Omental fat pad (tissue), 3 donors: ENCODE measurements at regions not wholly inside any gene's neighbourhood (a gene's known extent, or its start where the extent isn't known, plus 50 kb on each side); places are given as distances from the start of the nearest gene placed in this dataset.
A peak's percentile ranks its signal among the peaks of the same experiment; 100 is the strongest.

Experiments
- ATAC-seq: fragments of 150-250 bp; one replicate; pipeline ENCODE4 v1.9.1; 2016; ENCODE audit warnings: mild to moderate bottlenecking, moderate library complexity; ENCODE audit not compliant: low FRiP score
- DNase-seq: peaks from one replicate; pipeline ENCODE4 v3.0.0-alpha.2; 2019; ENCODE audit warnings: low spot score
- TF ChIP-seq, protein P1 (sequence below), 3 donors: fragments of 450-650 bp; IDR thresholded peaks; one replicate each; pipeline ENCODE4 v1.5.1; 2016 to 2017; ENCODE audit warnings: antibody characterized with exemption in 3 of 3, mild to moderate bottlenecking in 3 of 3, moderate library complexity in 2 of 3

DNA sequence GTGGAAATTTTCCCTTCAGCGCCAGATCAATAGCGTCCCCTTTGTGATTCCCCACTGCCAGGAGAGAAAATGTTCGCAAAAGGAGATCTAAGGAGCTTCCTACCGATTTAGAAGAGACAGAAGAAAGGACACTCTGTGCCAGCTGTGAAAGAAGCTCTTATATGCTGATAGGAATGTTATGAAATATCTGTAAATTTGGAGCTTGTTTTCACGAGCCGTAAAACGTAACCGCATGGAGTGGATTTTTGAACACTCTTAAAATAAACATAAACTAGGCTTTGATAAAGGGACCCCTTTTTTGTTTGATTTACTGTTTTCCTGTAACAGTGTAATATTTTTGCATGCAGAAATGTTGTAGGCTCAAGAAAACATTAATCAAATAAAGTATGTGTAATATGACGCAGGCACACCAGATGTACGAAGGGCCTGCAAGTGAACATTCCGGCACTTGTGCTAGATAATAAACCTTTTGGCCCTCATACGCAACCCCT, 346.8 kb downstream of the ETNK1 start:
- TF ChIP-seq, protein P1, sequence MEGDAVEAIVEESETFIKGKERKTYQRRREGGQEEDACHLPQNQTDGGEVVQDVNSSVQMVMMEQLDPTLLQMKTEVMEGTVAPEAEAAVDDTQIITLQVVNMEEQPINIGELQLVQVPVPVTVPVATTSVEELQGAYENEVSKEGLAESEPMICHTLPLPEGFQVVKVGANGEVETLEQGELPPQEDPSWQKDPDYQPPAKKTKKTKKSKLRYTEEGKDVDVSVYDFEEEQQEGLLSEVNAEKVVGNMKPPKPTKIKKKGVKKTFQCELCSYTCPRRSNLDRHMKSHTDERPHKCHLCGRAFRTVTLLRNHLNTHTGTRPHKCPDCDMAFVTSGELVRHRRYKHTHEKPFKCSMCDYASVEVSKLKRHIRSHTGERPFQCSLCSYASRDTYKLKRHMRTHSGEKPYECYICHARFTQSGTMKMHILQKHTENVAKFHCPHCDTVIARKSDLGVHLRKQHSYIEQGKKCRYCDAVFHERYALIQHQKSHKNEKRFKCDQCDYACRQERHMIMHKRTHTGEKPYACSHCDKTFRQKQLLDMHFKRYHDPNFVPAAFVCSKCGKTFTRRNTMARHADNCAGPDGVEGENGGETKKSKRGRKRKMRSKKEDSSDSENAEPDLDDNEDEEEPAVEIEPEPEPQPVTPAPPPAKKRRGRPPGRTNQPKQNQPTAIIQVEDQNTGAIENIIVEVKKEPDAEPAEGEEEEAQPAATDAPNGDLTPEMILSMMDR (IDR thresholded peaks at IDR 0.05) = no peak
- no peak for ATAC-seq
- DNase-seq = no peak

DNA sequence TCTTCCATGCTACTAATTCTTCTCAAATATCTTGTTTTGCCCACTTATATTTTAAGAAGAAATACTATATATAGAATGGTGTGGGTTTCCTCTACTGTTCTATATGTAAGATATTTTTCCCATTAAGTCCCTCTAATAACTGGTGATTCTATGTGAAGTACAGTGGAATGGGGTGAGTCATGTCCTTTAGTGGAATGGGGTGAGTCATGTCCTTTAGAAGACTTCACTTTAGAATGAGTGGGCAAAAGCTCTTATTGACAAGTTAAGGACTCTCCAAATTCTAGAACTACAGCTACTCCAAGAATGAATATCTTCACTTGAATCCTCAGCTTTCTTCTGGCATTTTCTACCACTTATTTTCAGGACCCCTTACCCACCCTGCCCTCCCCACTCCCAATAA, 349.9 kb downstream of the ETNK1 start:
- DNase-seq (no peak), ATAC-seq (no peak)
- TF ChIP-seq, protein P1 (IDR thresholded peaks at IDR 0.05) = no peak

DNA sequence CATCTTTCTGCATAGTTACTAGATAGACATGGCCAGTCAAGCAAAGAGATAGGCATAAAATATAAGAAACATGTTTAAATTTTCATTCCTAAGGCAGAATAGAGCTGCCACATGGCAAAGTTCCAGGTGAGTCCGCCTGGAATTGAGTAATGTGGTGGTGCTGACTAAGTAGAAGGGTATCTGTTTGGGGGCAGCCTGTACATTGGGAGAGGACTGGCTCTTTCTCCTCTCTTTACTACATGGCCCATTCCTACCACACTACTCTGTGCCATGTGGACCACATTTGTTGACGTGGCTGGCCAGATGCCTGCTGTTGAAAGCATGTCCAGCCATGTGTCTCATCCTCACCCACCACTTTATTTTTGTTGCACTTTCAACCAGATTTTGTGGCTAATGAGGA, 354.0 kb downstream of the ETNK1 start:
- ATAC-seq (peak; percentile 88), DNase-seq (peak; percentile 23)
- TF ChIP-seq, protein P1 (IDR thresholded peaks at IDR 0.05) = no peak

DNA sequence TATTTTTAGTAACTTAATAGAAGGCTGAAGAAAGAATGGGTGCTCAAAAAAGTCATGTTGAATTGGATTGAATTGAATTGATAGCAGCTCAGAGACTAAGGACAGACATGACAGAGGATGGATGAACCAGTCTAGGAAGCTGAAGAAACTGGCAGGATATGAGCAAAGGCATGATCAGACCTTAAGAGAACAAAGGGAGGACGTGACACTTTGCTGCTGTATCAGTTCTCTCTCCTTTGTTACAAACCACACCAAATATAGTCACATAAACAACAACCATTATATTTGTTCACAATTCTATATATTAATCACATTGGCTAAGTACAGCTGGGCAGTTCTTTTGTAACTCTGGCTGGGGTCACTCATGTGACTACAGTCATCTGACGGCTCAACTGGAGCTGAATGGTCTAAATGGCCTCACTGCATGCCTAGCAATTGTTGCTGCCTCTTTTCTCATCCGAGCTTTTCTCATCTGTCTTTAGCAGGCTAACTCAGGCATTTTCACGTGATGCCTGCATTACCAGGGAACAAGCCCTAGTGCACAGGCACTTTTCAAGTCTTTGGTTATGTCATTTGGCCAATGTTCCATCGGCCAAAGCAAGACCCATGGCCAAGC, 355.0 kb downstream of the ETNK1 start:
- TF ChIP-seq, protein P1 (IDR thresholded peaks at IDR 0.05) = no peak
- DNase-seq (no peak), ATAC-seq (no peak)

DNA sequence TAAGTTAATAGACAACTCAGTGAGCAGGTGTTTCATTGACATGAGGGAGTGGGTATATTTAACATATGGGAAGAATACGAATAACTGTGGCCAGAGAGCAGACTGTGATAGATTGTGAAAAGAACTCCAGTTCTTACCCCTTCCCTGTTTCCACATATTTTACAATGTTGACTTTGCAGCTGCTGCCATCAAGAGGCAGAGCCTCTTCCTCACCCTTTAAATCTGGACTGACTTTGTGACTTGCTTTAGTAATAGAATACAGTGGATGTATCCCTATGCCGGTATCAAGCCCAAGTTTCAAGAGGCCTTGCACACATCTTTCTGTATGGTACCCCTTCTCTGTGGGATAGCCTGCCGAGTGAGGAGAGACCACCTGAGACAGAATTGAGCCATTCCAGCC, 356.7 kb downstream of the ETNK1 start:
- DNase-seq (no peak), ATAC-seq (no peak)
- TF ChIP-seq, protein P1 (IDR thresholded peaks at IDR 0.05) = no peak

DNA sequence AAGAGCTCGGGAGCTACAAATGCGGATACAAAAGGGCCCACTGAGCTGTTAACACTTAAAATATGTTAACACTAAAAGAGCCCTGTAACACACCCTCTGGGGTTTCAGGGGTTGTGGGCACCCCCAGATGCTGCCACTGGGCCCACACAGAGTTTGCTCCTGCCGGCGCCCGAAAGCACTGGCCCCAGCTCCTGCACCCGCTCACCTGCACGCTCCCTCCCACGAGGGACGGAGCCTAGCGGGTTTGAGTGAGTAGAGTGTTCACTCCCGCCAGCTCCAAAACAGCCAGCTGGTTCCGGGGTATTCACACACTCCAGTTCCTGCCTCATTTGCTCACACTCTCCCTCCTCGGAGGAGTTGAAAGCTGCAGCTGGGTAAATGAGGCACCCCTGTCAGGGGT, 357.7 kb downstream of the ETNK1 start:
- DNase-seq (no peak), ATAC-seq (no peak)
- TF ChIP-seq, protein P1 (IDR thresholded peaks at IDR 0.05) = no peak

DNA sequence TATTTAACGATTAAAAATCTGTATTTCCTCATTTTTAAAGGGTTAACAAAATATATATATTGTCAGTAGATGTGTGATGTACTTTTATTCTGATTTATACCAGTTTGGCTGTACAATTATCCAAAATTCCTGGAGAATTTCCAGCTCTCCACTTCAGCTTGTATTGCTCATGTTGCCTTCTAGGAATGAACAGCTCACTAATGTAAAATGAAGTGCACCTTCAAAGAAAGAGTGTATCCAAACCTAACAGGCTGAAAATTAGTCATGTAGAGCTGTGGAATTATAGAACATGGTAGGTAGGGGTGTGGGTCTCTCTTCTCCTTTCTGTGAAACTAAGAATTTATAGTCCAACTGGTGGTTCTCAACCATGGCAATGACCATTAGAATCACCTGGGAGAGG, 362.0 kb downstream of the ETNK1 start:
- TF ChIP-seq, protein P1 (IDR thresholded peaks at IDR 0.05) = no peak
- DNase-seq (no peak), ATAC-seq (no peak)
